SU-DHL-6 (cell line): ENCODE measurements at regions not wholly inside any gene's neighbourhood (a gene's known extent, or its start where the extent isn't known, plus 50 kb on each side); places are given as distances from the start of the nearest gene placed in this dataset.

Experiments used
- CTCF ChIP-seq: fragments of 200-600 bp; sonication (generic); IDR thresholded peaks from one replicate; pipeline ENCODE4 v1.5.1; 2017; ENCODE audit warnings: antibody characterized with exemption, mild to moderate bottlenecking, low read length, moderate library complexity; ENCODE audit not compliant: insufficient read depth, poor library complexity, severe bottlenecking
- EZH2phosphoT487 ChIP-seq: fragments of 200-600 bp; sonication (generic), shearing (Covaris generic); conservative IDR thresholded peaks from 2 replicates; pipeline ENCODE4 v1.6.1; 2018; ENCODE audit warnings: mild to moderate bottlenecking, antibody characterized with exemption, low read length, moderate library complexity, mixed read lengths

GRCh38 chr5:20476016-20476415 lies 488.0 kb upstream of the CDH18 start:
- TF ChIP-seq CTCF (no peak), EZH2phosphoT487 (no peak)
